ENCODE measurements at regions not wholly inside any gene's neighbourhood (a gene's known extent, or its start where the extent isn't known, plus 50 kb on each side); places are given as distances from the start of the nearest gene placed in this dataset.

DNA sequence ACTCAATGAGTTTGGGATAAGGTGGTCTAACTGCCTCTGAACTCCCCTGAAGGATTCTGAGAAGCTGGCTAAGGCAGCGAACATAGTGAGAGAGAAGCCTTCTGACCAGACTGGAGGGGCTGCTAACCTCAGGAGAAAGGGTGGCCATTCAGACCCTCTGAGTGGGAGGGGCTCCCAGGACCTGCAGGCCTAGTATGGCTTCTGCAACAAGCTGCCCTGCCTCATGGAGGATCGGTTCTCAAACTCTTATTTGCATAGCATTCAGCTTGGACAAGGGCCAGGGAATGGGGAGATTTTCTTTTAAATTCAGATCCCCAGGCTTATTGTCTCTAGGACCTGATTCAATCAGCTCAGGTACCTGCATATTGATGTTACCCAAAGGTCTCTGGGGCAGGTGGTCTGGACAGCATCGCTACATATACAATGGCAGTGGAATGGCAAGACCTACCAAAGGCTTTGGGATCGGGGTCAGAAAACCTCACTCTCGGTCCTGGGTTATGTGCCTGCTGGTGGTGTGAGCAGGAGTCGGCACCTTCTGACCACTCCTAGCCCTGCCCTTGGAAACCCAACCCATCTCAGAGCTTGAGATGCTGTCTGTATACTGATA lies 599.1 kb downstream of the BRD1 start:
- TF ChIP-seq, protein P1, sequence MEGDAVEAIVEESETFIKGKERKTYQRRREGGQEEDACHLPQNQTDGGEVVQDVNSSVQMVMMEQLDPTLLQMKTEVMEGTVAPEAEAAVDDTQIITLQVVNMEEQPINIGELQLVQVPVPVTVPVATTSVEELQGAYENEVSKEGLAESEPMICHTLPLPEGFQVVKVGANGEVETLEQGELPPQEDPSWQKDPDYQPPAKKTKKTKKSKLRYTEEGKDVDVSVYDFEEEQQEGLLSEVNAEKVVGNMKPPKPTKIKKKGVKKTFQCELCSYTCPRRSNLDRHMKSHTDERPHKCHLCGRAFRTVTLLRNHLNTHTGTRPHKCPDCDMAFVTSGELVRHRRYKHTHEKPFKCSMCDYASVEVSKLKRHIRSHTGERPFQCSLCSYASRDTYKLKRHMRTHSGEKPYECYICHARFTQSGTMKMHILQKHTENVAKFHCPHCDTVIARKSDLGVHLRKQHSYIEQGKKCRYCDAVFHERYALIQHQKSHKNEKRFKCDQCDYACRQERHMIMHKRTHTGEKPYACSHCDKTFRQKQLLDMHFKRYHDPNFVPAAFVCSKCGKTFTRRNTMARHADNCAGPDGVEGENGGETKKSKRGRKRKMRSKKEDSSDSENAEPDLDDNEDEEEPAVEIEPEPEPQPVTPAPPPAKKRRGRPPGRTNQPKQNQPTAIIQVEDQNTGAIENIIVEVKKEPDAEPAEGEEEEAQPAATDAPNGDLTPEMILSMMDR (IDR thresholded peaks at IDR 0.05 in 2 of 3, conservative IDR thresholded peaks at IDR 0.05 in 1 of 3; ENCODE audit: borderline replicate concordance in 1 of 3, insufficient read depth in 1 of 3, low read depth in 2 of 3, low read length in 2 of 3): no peak
- no peak for TF ChIP-seq YY1 (IDR thresholded peaks at IDR 0.05; ENCODE audit: extremely low read depth, insufficient replicate concordance, low read depth, low read length)
- no peak for TF ChIP-seq ELF1 (IDR thresholded peaks at IDR 0.05; ENCODE audit: borderline replicate concordance, low read depth)
- no peak for TF ChIP-seq POLR2A (IDR thresholded peaks at IDR 0.05; ENCODE audit: borderline replicate concordance, extremely low read depth, insufficient read depth, insufficient read length)
- TF ChIP-seq JUND (IDR thresholded peaks at IDR 0.05): no peak
- TF ChIP-seq, protein P2, sequence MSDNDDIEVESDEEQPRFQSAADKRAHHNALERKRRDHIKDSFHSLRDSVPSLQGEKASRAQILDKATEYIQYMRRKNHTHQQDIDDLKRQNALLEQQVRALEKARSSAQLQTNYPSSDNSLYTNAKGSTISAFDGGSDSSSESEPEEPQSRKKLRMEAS (IDR thresholded peaks at IDR 0.05): no peak
- TF ChIP-seq EZH2 (IDR thresholded peaks at IDR 0.05): no peak
- TF ChIP-seq CBX3 (IDR thresholded peaks at IDR 0.05; ENCODE audit: low read depth): no peak
- no peak for TF ChIP-seq SP1 (IDR thresholded peaks at IDR 0.05; ENCODE audit: low read depth)
- no peak for TF ChIP-seq CEBPB (IDR thresholded peaks at IDR 0.05; ENCODE audit: low read depth)
- TF ChIP-seq RAD21 (IDR thresholded peaks at IDR 0.05; ENCODE audit: low read depth): no peak
